ENCODE measurements at regions not wholly inside any gene's neighbourhood (a gene's known extent, or its start where the extent isn't known, plus 50 kb on each side); places are given as distances from the start of the nearest gene placed in this dataset.

DNA sequence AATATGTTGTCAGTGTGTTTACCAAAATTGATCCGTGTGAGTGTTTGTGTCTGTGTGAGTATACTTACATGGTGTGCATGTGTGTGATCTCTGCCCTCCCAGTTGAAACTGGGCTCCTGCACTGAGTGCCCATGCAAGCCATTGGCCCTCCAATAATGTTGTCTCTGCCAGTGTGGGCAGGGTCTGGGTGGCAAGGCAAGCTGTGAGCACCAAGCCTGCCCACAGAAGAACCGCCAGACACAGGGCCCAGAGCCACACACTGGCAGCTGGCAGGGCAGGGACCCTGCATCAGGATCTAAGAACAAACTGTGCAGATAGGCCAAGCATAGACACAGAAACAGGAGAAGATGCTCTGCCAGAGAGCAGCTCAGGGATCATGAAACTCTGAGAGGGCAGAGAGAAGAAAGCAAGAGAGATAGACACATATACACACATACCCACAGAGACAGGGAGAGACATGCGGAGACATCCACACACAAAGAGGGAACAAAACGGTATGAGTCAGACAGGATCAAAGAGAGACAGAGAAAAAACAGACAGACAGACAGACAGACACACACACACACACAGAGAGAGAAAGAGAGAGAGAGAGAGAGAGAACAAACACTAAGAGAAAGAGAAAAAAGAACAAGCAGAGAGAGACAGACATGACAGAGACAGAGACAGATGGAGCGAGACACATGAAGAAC, 555.0 kb downstream of the MID1IP1 start:
- Histone ChIP-seq H3K79me2 (ENCODE audit: control insufficient read depth, insufficient read depth, low read length, unreplicated experiment) (no peaks in the 10 kb centered on the region), H3K27me3 (ENCODE audit: insufficient read depth, low read length) (no peaks in the 10 kb centered on the region), H3K36me3 (ENCODE audit: insufficient read depth, low read length) (no peaks in the 10 kb centered on the region), H3K27ac (ENCODE audit: low read depth, low read length) (no peak overlapping the region), H2AFZ (ENCODE audit: low read length, unreplicated experiment) (no peak overlapping the region), H3K4me1 (ENCODE audit: control insufficient read depth, insufficient read depth, low read length, unreplicated experiment) (no peaks in the 10 kb centered on the region), H3K4me3 (ENCODE audit: low read depth, low read length) (no peak overlapping the region)

DNA sequence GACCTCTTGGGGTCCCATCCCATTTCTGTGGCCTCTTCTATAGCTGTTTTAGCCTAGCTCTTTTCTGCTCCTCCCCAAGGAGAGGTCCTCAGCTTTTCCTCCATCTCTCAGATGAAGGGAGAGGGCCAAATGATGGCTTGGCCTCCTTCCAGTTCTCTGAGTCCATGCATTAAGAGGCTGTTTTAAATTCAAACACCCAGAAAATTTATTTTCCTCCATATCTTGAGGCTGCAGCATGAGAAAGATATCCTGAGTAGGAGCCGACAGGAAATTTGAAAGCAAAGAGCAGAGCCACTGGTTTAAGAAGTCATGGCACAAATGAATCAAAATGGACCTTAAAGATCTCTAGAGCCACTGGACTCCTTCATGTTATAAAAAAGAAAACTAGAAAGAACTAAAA, 558.8 kb downstream of the MID1IP1 start:
- H2AFZ ChIP-seq (ENCODE audit: low read length, unreplicated experiment): no peak overlapping the region
- no peaks in the 10 kb centered on the region for H3K79me2 ChIP-seq (ENCODE audit: control insufficient read depth, insufficient read depth, low read length, unreplicated experiment)
- no peaks in the 10 kb centered on the region for H3K4me1 ChIP-seq (ENCODE audit: control insufficient read depth, insufficient read depth, low read length, unreplicated experiment)
- H3K27ac ChIP-seq (ENCODE audit: low read depth, low read length): no peak overlapping the region
- no peaks in the 10 kb centered on the region for H3K36me3 ChIP-seq (ENCODE audit: insufficient read depth, low read length)
- H3K4me3 ChIP-seq (ENCODE audit: low read depth, low read length): no peak overlapping the region
- no peaks in the 10 kb centered on the region for H3K27me3 ChIP-seq (ENCODE audit: insufficient read depth, low read length)

DNA sequence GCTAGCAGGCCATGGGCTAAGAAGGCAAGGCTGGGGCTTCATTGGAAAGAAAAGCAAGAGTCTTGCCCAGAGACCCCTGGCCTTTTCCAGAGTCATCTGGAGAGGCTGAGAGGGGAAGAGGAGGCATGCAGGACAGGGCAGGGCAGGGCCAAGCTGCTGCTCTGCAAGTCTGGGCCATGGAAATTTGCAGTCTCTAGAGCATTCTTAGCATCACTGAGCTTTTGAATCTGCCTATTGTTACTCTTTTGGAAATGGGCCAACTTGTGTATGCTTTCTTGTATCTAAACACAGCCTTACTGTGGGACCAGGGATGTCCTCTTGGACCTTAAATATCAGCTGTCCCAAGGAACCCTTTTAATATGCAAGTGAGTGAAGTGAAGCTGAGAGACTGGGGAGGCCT, 560.5 kb downstream of the MID1IP1 start:
- Histone ChIP-seq H3K4me1 (ENCODE audit: control insufficient read depth, insufficient read depth, low read length, unreplicated experiment) (no peaks in the 10 kb centered on the region), H3K4me3 (ENCODE audit: low read depth, low read length) (no peak overlapping the region), H3K27ac (ENCODE audit: low read depth, low read length) (no peak overlapping the region), H3K79me2 (ENCODE audit: control insufficient read depth, insufficient read depth, low read length, unreplicated experiment) (no peaks in the 10 kb centered on the region), H3K36me3 (ENCODE audit: insufficient read depth, low read length) (no peaks in the 10 kb centered on the region), H2AFZ (ENCODE audit: low read length, unreplicated experiment) (no peak overlapping the region), H3K27me3 (ENCODE audit: insufficient read depth, low read length) (no peaks in the 10 kb centered on the region)

DNA sequence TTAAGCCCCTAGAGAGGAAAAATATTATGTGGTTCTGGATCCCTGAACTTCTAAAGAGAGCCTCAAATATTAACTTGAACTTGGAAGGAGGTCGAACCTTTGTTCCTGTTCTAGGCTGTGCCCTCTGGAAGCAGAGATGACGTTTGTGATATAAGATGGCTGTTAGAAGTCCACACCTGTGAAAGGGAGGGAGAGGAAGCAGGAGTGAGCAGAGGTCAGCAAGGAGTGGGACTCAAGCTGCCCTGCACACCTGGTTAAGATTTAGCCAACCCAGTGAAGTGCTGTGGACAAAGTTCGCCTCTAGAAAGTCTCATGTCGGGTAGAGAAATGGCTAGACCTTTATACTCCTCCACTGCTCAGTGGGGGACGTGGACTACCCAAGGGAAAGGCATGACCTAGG, 566.2 kb downstream of the MID1IP1 start:
- H2AFZ ChIP-seq (ENCODE audit: low read length, unreplicated experiment): no peak overlapping the region
- no peaks in the 10 kb centered on the region for H3K4me1 ChIP-seq (ENCODE audit: control insufficient read depth, insufficient read depth, low read length, unreplicated experiment)
- H3K27me3 ChIP-seq (ENCODE audit: insufficient read depth, low read length): no peaks in the 10 kb centered on the region
- no peaks in the 10 kb centered on the region for H3K79me2 ChIP-seq (ENCODE audit: control insufficient read depth, insufficient read depth, low read length, unreplicated experiment)
- H3K27ac ChIP-seq (ENCODE audit: low read depth, low read length): no peak overlapping the region
- H3K36me3 ChIP-seq (ENCODE audit: insufficient read depth, low read length): no peaks in the 10 kb centered on the region
- H3K4me3 ChIP-seq (ENCODE audit: low read depth, low read length): no peak overlapping the region

DNA sequence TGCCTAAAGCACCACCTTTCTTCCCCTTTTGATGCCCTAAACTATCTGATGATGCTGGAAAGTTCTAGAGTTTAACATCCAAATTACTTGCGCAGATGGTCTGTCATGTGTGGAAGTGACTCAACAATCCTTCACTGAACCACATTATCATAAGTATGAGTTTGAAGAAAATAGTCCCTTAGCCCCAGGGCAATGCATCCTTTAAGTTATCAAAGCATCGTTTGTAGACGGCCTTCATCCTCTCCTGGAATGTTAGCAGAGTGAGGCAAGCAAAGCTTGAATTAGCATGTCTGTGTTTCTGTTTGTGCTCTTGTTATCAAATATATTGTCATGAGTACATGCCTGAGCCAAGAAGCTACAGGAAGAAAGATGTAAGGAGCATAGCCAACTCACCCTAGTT, 570.9 kb downstream of the MID1IP1 start:
- Histone ChIP-seq H3K4me3 (ENCODE audit: low read depth, low read length) (no peak overlapping the region), H3K79me2 (ENCODE audit: control insufficient read depth, insufficient read depth, low read length, unreplicated experiment) (no peaks in the 10 kb centered on the region), H3K4me1 (ENCODE audit: control insufficient read depth, insufficient read depth, low read length, unreplicated experiment) (no peaks in the 10 kb centered on the region), H2AFZ (ENCODE audit: low read length, unreplicated experiment) (no peak overlapping the region), H3K27me3 (ENCODE audit: insufficient read depth, low read length) (no peaks in the 10 kb centered on the region), H3K27ac (ENCODE audit: low read depth, low read length) (no peak overlapping the region), H3K36me3 (ENCODE audit: insufficient read depth, low read length) (no peaks in the 10 kb centered on the region)

DNA sequence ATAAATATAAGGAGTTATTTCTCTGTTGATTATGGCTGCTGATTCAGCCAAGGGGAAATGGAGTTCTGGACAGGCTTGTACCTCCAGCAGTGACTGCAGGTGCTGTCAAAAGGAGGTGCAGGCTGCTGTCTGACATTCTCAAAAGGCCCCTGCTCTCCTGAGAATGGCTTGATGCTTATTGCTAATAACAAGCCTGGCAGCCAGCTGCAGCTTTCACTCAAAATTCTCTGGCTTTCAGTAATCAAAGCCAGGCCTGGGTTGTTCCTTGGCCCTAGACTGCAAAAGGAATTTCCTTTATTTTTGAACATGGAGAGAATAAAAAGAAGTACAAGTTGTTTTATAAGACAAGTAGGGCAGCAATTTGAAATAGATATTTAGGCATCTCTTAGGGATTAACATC, 575.9 kb downstream of the MID1IP1 start:
- Histone ChIP-seq H2AFZ (ENCODE audit: low read length, unreplicated experiment) (no peak overlapping the region), H3K27ac (ENCODE audit: low read depth, low read length) (no peak overlapping the region), H3K4me1 (ENCODE audit: control insufficient read depth, insufficient read depth, low read length, unreplicated experiment) (no peaks in the 10 kb centered on the region), H3K79me2 (ENCODE audit: control insufficient read depth, insufficient read depth, low read length, unreplicated experiment) (no peaks in the 10 kb centered on the region), H3K27me3 (ENCODE audit: insufficient read depth, low read length) (no peaks in the 10 kb centered on the region), H3K4me3 (ENCODE audit: low read depth, low read length) (no peak overlapping the region), H3K36me3 (ENCODE audit: insufficient read depth, low read length) (no peaks in the 10 kb centered on the region)

DNA sequence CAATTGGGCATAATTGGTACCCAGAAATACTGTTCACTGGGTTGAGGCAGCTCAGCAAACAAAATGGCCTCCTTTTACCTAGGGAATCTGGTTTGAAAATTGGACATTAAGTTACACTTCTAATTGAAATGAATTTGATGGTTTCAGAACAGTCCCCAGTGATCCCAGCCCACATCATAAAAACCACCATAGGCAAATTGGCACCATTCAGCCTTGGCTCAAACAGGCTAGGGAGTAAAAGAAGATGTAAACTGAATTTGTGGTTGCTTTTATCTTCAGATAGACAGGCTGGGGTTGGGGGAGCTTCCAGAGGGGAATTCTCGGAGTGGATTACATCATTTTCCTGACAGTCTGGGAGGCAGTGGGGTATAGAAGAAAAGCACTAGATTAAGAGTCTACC, 576.5 kb downstream of the MID1IP1 start:
- no peaks in the 10 kb centered on the region for H3K27me3 ChIP-seq (ENCODE audit: insufficient read depth, low read length)
- no peaks in the 10 kb centered on the region for H3K4me1 ChIP-seq (ENCODE audit: control insufficient read depth, insufficient read depth, low read length, unreplicated experiment)
- H2AFZ ChIP-seq (ENCODE audit: low read length, unreplicated experiment): no peak overlapping the region
- H3K4me3 ChIP-seq (ENCODE audit: low read depth, low read length): no peak overlapping the region
- H3K27ac ChIP-seq (ENCODE audit: low read depth, low read length): no peak overlapping the region
- H3K36me3 ChIP-seq (ENCODE audit: insufficient read depth, low read length): no peaks in the 10 kb centered on the region
- no peaks in the 10 kb centered on the region for H3K79me2 ChIP-seq (ENCODE audit: control insufficient read depth, insufficient read depth, low read length, unreplicated experiment)

DNA sequence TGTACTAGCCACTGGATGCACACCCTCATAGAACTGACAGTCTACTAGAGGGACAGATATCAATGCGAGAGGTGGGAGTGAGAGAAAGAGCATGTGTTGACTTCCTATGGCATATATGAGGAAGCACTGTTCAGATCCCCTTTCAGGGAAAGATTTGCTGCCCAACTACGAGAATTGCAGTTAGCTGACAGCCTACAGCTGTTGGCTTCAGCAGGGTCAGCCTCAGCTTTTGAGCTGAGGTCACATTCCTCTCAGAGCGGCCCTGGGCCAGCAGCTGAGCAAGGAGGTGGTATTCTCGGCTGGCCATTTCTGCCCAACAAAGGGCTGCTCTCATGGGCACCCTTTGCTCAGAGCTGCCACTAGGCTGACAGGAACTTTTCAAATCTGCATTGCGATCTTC, 580.2 kb downstream of the MID1IP1 start:
- no peaks in the 10 kb centered on the region for H3K79me2 ChIP-seq (ENCODE audit: control insufficient read depth, insufficient read depth, low read length, unreplicated experiment)
- no peaks in the 10 kb centered on the region for H3K36me3 ChIP-seq (ENCODE audit: insufficient read depth, low read length)
- no peak overlapping the region for H3K27ac ChIP-seq (ENCODE audit: low read depth, low read length)
- peaks cover 4% of the 10 kb centered on the region; the same call in 1 of the 2 replicates for H3K27me3 ChIP-seq (ENCODE audit: insufficient read depth, low read length)
- H3K4me1 ChIP-seq (ENCODE audit: control insufficient read depth, insufficient read depth, low read length, unreplicated experiment): no peaks in the 10 kb centered on the region
- H2AFZ ChIP-seq (ENCODE audit: low read length, unreplicated experiment): no peak overlapping the region
- no peak overlapping the region for H3K4me3 ChIP-seq (ENCODE audit: low read depth, low read length)

DNA sequence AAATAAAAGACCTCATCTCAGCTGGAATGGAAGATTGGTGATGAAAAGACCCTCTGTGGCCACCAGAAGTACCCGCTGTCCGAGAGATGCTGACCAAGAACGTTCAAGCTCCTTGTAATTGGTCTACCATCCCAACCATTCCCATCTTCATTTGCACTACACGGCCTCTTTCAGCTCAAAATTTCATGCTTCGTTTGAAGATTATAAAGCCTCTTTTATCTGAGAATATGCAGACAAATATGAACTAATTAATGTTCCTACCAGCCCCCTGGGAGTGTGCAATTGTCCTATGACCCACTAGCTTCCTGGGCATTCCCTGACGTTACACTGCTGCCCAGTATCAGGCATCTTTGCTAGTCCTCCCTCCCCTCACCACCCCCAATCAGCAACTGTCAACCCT, 583.7 kb downstream of the MID1IP1 start:
- H3K4me1 ChIP-seq (ENCODE audit: control insufficient read depth, insufficient read depth, low read length, unreplicated experiment): no peaks in the 10 kb centered on the region
- no peaks in the 10 kb centered on the region for H3K36me3 ChIP-seq (ENCODE audit: insufficient read depth, low read length)
- peaks cover 5% of the 10 kb centered on the region; the same call in 1 of the 2 replicates for H3K27me3 ChIP-seq (ENCODE audit: insufficient read depth, low read length)
- H2AFZ ChIP-seq (ENCODE audit: low read length, unreplicated experiment): no peak overlapping the region
- H3K27ac ChIP-seq (ENCODE audit: low read depth, low read length): no peak overlapping the region
- H3K79me2 ChIP-seq (ENCODE audit: control insufficient read depth, insufficient read depth, low read length, unreplicated experiment): no peaks in the 10 kb centered on the region
- H3K4me3 ChIP-seq (ENCODE audit: low read depth, low read length): no peak overlapping the region

DNA sequence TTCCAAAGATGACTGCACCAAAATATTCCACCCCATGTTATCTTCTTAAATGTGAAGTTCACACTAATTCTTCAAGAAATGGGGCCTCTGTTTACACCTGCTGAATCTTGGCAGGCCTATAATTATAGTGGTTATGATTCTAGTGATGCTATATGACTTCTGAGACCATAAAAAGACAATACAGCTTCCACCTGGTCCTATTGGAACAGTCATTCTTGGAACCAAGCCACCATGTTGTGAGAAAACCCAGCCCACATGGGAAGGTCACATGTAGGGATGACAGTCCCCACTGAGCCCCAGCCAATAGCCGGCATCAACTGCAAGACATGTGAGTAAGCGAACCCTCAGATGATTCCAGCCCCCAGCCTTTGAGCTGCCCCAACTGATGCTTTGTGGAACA, 587.5 kb downstream of the MID1IP1 start:
- no peak overlapping the region for H3K27ac ChIP-seq (ENCODE audit: low read depth, low read length)
- no peaks in the 10 kb centered on the region for H3K36me3 ChIP-seq (ENCODE audit: insufficient read depth, low read length)
- H3K4me1 ChIP-seq (ENCODE audit: control insufficient read depth, insufficient read depth, low read length, unreplicated experiment): no peaks in the 10 kb centered on the region
- H3K79me2 ChIP-seq (ENCODE audit: control insufficient read depth, insufficient read depth, low read length, unreplicated experiment): no peaks in the 10 kb centered on the region
- H3K4me3 ChIP-seq (ENCODE audit: low read depth, low read length): no peak overlapping the region
- H2AFZ ChIP-seq (ENCODE audit: low read length, unreplicated experiment): no peak overlapping the region
- H3K27me3 ChIP-seq (ENCODE audit: insufficient read depth, low read length): peaks cover 5% of the 10 kb centered on the region; the same call in 1 of the 2 replicates

DNA sequence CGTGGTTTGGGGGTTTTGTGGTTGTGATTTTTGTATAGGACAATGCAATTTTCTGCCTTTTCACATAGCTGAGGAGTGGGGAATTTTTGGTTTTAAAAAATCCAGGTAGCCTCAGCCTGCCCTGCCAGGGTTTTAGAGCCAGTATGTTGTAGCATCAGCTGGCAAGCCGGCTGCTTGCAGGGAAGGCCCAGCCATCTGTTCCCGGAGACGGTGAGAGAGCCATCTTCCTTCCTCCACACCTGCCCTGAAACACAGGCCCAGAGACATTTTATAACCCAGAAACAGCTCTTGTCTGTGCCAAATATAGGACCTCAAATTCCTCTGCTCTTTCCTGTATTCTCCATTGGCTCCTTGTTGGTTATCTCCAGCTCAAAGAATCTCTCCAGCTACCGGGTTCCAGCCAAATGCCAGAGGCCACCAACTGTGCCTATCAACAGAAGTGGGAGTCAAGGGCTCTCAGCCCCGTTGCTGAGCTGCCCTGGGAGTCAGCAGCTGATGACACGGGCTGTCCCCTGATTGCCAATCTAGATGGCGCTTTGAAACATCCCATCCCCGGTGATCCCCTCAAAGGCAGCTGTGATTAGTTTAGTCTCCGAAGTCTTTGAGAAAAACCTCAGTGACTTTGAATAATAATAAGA, 595.2 kb downstream of the MID1IP1 start:
- Histone ChIP-seq H3K27ac (ENCODE audit: low read depth, low read length) (no peak overlapping the region), H3K27me3 (ENCODE audit: insufficient read depth, low read length) (no peaks in the 10 kb centered on the region), H3K4me3 (ENCODE audit: low read depth, low read length) (no peak overlapping the region), H2AFZ (ENCODE audit: low read length, unreplicated experiment) (no peak overlapping the region), H3K4me1 (ENCODE audit: control insufficient read depth, insufficient read depth, low read length, unreplicated experiment) (no peaks in the 10 kb centered on the region), H3K36me3 (ENCODE audit: insufficient read depth, low read length) (no peaks in the 10 kb centered on the region), H3K79me2 (ENCODE audit: control insufficient read depth, insufficient read depth, low read length, unreplicated experiment) (no peaks in the 10 kb centered on the region)
